Spinal cord (tissue), 9 donors: ENCODE measurements at regions not wholly inside any gene's neighbourhood (a gene's known extent, or its start where the extent isn't known, plus 50 kb on each side); places are given as distances from the start of the nearest gene placed in this dataset.

Experiments used
- DNase-seq, 6 donors: peaks; one replicate each; pipeline versions ENCODE4 v3.0.0 to v3.0.0-alpha.2; 2013 to 2015; ENCODE audit warnings: low spot score in 6 of 6, low read depth in 4 of 6
- H3K27ac ChIP-seq: one replicate; pipeline ENCODE4 v1.5.1; 2013; ENCODE audit warnings: low read depth, low read length, control low read depth
- H3K27me3 ChIP-seq: one replicate; pipeline ENCODE4 v1.6.1; 2013; ENCODE audit warnings: low read length; ENCODE audit not compliant: control insufficient read depth, insufficient read depth
- H3K36me3 ChIP-seq: one replicate; pipeline ENCODE4 v1.6.1; 2013; ENCODE audit warnings: low read length; ENCODE audit not compliant: control insufficient read depth, insufficient read depth
- H3K4me1 ChIP-seq: one replicate; pipeline ENCODE4 v1.6.1; 2013; ENCODE audit warnings: low read length; ENCODE audit not compliant: control insufficient read depth, insufficient read depth
- H3K4me3 ChIP-seq: one replicate; pipeline ENCODE4 v1.5.1; 2013; ENCODE audit warnings: low read depth, low read length, control low read depth
- H3K9me3 ChIP-seq: one replicate; pipeline ENCODE4 v1.6.1; 2013; ENCODE audit warnings: low read length; ENCODE audit not compliant: control insufficient read depth, insufficient read depth
- WGBS: methylation state at CpG from one replicate; pipeline ENCODE4 v1.1.5; 2013; ENCODE audit warnings: missing lambda C conversion rate; ENCODE audit not compliant: insufficient coverage; 5-methylcytosine and 5-hydroxymethylcytosine counted together
- donor health status: healthy.

GRCh38 chr12:24363177-24363754, 413.8 kb upstream of the SOX5 start:
- no CpG with 5 or more reads among the region's 3 CpGs for WGBS
- Histone ChIP-seq H3K27ac (no peak overlapping the region), H3K36me3 (no peaks in the 10 kb centered on the region), H3K4me3 (no peak overlapping the region), H3K9me3 (no peaks in the 10 kb centered on the region), H3K4me1 (no peaks in the 10 kb centered on the region), H3K27me3 (no peaks in the 10 kb centered on the region)
- DNase-seq, result peak in 2 of 6 donors; percentile 60 to 80

- Histone ChIP-seq H3K4me1 (no peaks in the 10 kb centered on the region), H3K9me3 (no peaks in the 10 kb centered on the region), H3K36me3 (no peaks in the 10 kb centered on the region), H3K27ac (no peak overlapping the region), H3K4me3 (no peak overlapping the region), H3K27me3 (no peaks in the 10 kb centered on the region)
- peak in 1 of 6 donors; percentile 52 for DNase-seq
- 100% methylated on average over 1 of the region's 6 CpGs for WGBS
These were observed 412.6 kb upstream of the SOX5 start for GRCh38 chr12:24361877-24362580.

GRCh38 chr12:24360907-24361306, 411.4 kb upstream of the SOX5 start:
- H3K27me3 ChIP-seq, result no peaks in the 10 kb centered on the region
- DNase-seq, result no peak
- no peaks in the 10 kb centered on the region for H3K4me1 ChIP-seq
- WGBS, result 73% methylated on average over 3 of the region's 5 CpGs
- H3K4me3 ChIP-seq, result no peak overlapping the region
- no peak overlapping the region for H3K27ac ChIP-seq
- no peaks in the 10 kb centered on the region for H3K9me3 ChIP-seq
- H3K36me3 ChIP-seq, result no peaks in the 10 kb centered on the region

GRCh38 chr12:24360461-24360860, 411.0 kb upstream of the SOX5 start:
- Histone ChIP-seq H3K9me3 (no peaks in the 10 kb centered on the region), H3K4me1 (no peaks in the 10 kb centered on the region), H3K36me3 (no peaks in the 10 kb centered on the region), H3K27me3 (no peaks in the 10 kb centered on the region), H3K4me3 (no peak overlapping the region), H3K27ac (no peak overlapping the region)
- DNase-seq, result no peak
- no CpG with 5 or more reads among the region's 4 CpGs for WGBS

- DNase-seq, result no peak
- Histone ChIP-seq H3K36me3 (no peaks in the 10 kb centered on the region), H3K4me1 (no peaks in the 10 kb centered on the region), H3K27ac (no peak overlapping the region), H3K9me3 (no peaks in the 10 kb centered on the region), H3K27me3 (no peaks in the 10 kb centered on the region), H3K4me3 (no peak overlapping the region)
- no CpG with 5 or more reads among the region's 1 CpG for WGBS
These were observed 410.6 kb upstream of the SOX5 start for GRCh38 chr12:24360057-24360456.

- H3K36me3 ChIP-seq, result no peaks in the 10 kb centered on the region
- no peaks in the 10 kb centered on the region for H3K9me3 ChIP-seq
- no peaks in the 10 kb centered on the region for H3K27me3 ChIP-seq
- WGBS, result no CpG with 5 or more reads among the region's 1 CpG
- no peak overlapping the region for H3K4me3 ChIP-seq
- no peak overlapping the region for H3K27ac ChIP-seq
- DNase-seq, result no peak
- H3K4me1 ChIP-seq, result no peaks in the 10 kb centered on the region
These were observed 409.9 kb upstream of the SOX5 start for GRCh38 chr12:24359418-24359817.

- 62% methylated on average over 3 of the region's 3 CpGs for WGBS
- no peaks in the 10 kb centered on the region for H3K4me1 ChIP-seq
These were observed 406.9 kb upstream of the SOX5 start for GRCh38 chr12:24356240-24356804.

GRCh38 chr12:24352363-24352762, 402.9 kb upstream of the SOX5 start:
- Histone ChIP-seq H3K27me3 (no peaks in the 10 kb centered on the region), H3K27ac (no peak overlapping the region), H3K4me3 (no peak overlapping the region), H3K4me1 (no peaks in the 10 kb centered on the region), H3K36me3 (no peaks in the 10 kb centered on the region), H3K9me3 (no peaks in the 10 kb centered on the region)
- WGBS, result 93% methylated on average over 2 of the region's 5 CpGs
- no peak for DNase-seq

More at GRCh38 chr12:24356240-24356804, 406.9 kb upstream of the SOX5 start:
- no peak overlapping the region for H3K27ac ChIP-seq
- no peaks in the 10 kb centered on the region for H3K9me3 ChIP-seq
- no peak overlapping the region for H3K4me3 ChIP-seq
- peak in 1 of 6 donors; percentile 45 for DNase-seq
- no peaks in the 10 kb centered on the region for H3K27me3 ChIP-seq
- H3K36me3 ChIP-seq, result no peaks in the 10 kb centered on the region

GRCh38 chr12:24349051-24349799, 399.8 kb upstream of the SOX5 start:
- DNase-seq, result no peak
- no peak overlapping the region for H3K4me3 ChIP-seq
- H3K27me3 ChIP-seq, result no peaks in the 10 kb centered on the region
- 100% methylated on average over 3 of the region's 4 CpGs for WGBS
- H3K9me3 ChIP-seq, result no peaks in the 10 kb centered on the region
- H3K27ac ChIP-seq, result no peak overlapping the region
- no peaks in the 10 kb centered on the region for H3K4me1 ChIP-seq
- H3K36me3 ChIP-seq, result no peaks in the 10 kb centered on the region
